Fibroblast of villous mesenchyme (primary cell): ENCODE measurements at regions not wholly inside any gene's neighbourhood (a gene's known extent, or its start where the extent isn't known, plus 50 kb on each side); places are given as distances from the start of the nearest gene placed in this dataset.

Experiments
- DNase-seq: peaks from one replicate; pipeline ENCODE4 v3.0.0-alpha.2; 2010; ENCODE audit warnings: low read depth
- H3K4me3 ChIP-seq: 2 replicates; pipeline ENCODE4 v1.5.1; 2011; ENCODE audit warnings: low read depth, mild to moderate bottlenecking, low read length
- TF ChIP-seq, protein P1 (sequence below): IDR thresholded peaks from 2 replicates; pipeline ENCODE4 v1.5.1; 2012; ENCODE audit warnings: low read depth, mild to moderate bottlenecking, low read length; ENCODE audit not compliant: insufficient read depth

DNA sequence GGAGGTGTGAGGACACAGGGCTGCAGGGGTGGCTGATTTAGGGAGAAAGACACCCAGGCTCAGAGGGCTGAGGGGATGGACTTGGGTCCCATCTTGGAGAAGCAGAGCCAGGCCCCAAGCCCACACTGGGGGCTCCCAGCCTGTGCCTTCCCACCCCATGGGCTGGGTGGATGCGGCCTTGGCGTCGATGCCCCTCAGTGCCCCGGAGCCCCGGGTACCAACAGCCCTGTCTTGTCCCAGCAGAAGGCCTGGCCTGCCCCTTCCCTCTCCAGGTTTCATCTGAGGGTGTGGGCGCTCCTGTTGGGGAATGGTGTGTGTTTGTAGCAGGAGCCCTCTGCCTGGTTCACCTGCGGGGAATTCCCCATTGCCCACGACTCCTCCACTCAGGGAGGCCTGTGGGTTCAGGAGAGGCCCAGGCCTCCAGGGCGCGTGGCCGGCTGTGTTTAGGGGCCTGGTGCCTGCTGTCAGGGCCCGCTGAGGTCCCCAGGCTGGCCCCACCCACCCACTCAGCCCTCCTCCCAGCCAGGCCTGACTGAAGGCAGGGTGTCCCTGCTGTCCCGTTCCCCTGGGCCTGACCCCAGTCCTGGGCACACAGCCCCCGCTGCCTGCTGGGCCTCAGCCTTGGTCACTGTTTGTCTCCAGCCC lies 51.1 kb upstream of the BEGAIN start:
- no peak for DNase-seq
- H3K4me3 ChIP-seq, result no peak overlapping the region
- TF ChIP-seq, protein P1, sequence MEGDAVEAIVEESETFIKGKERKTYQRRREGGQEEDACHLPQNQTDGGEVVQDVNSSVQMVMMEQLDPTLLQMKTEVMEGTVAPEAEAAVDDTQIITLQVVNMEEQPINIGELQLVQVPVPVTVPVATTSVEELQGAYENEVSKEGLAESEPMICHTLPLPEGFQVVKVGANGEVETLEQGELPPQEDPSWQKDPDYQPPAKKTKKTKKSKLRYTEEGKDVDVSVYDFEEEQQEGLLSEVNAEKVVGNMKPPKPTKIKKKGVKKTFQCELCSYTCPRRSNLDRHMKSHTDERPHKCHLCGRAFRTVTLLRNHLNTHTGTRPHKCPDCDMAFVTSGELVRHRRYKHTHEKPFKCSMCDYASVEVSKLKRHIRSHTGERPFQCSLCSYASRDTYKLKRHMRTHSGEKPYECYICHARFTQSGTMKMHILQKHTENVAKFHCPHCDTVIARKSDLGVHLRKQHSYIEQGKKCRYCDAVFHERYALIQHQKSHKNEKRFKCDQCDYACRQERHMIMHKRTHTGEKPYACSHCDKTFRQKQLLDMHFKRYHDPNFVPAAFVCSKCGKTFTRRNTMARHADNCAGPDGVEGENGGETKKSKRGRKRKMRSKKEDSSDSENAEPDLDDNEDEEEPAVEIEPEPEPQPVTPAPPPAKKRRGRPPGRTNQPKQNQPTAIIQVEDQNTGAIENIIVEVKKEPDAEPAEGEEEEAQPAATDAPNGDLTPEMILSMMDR, result no peak

DNA sequence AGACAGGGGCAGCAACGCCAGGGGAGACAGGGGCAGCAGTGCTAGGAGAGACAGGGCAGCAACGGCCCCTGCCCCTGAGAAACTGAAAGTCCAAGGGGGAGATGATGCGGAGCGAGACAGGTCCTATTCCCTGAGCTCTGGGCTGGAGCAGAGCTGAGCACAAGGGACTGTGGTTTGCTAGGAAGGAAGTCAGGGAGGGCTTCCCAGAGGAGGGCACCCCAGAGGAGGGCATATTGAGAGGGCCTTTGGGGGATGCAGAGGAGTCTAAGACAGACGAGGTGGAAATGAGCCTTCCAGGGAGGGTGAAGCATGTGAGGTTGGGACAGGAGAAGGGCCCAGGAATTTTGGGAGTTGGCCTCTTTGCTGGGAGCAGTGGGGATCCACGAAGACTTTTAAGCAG lies 52.1 kb upstream of the BEGAIN start:
- DNase-seq, result no peak
- H3K4me3 ChIP-seq, result no peak overlapping the region
- TF ChIP-seq, protein P1, result no peak

GRCh38 chr14:100640471-100641273 lies 53.5 kb upstream of the BEGAIN start:
- no peak for DNase-seq
- no peak overlapping the region for H3K4me3 ChIP-seq
- TF ChIP-seq, protein P1, result no peak

DNA sequence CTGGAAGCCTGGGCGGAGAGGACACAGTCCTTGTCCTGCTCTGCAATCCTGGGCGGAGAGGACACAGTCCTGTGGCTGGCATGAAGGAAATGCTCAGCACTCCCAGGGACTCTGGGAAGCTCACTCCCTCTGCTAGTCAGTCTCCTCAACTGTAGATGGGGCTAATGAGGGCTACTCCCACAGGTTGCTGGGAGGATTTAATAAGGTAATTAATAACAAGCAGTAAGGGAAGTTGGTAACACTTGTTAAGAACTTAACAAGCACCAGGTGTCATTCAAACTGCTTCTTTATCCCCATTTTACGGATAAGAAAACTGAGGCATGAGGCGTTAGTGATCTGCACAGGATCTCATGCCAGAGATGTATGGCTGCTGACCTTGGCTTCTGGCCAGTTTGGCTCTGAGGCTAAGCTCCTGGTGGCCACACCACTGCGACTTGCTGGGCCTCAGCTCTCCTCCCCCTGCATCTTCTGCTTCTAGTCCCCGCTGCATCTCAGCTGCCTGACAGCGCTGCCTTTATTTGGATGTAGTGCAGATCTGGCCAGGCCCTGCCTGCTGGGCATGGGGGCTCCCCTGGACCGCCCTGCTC lies 54.1 kb upstream of the BEGAIN start:
- no peak overlapping the region for H3K4me3 ChIP-seq
- DNase-seq, result no peak
- TF ChIP-seq, protein P1, result no peak

DNA sequence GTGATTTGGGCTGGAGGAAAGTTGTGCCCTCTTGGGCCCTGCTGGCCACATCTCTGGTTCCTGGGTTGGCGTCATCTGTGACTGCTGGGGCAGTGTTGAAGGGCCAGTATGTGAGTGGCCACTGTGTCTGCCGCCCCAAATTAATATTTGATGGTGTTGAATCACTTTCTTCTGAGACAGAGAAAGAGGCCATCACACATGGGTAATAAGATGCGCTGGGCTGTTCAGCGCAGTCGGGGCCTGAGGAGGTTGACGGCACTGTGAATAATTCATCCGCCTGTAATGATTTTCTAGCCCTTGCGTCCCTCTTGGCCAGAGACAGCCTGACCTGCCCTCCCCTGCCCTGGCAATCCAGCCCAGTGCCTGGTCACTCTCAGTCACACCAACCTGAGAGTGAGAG lies 56.2 kb upstream of the BEGAIN start:
- no peak for DNase-seq
- TF ChIP-seq, protein P1, result no peak
- no peak overlapping the region for H3K4me3 ChIP-seq

DNA sequence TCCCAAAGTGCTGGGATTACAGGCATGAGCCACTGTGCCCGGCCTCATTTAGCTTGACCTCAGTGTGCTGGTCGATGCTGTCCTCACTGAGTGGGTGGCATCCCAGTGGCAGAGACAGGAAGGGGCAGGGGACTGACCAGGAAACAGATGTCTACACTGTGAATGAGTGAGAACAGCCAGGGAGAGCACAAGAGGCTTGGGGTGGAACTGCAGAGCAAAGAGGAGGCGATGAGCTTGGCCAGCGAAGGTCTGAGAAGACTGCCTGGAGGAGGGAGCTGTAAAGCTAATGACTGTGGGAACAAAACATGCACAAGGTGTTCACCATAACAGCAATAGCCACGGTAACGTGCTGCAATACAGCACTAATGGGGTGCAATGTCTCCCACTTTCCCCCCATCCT lies 57.2 kb upstream of the BEGAIN start:
- TF ChIP-seq, protein P1, result no peak
- no peak for DNase-seq
- no peak overlapping the region for H3K4me3 ChIP-seq
